Astrocyte of the hippocampus (primary cell): ENCODE measurements at regions not wholly inside any gene's neighbourhood (a gene's known extent, or its start where the extent isn't known, plus 50 kb on each side); places are given as distances from the start of the nearest gene placed in this dataset.

Experiments
- DNase-seq: peaks from one replicate; pipeline ENCODE4 v3.0.0; 2011; ENCODE audit warnings: low read depth, low spot score

GRCh38 chr11:8740129-8740528 lies 57.5 kb downstream of the RPL27A start:
- DNase-seq: no peak

DNA sequence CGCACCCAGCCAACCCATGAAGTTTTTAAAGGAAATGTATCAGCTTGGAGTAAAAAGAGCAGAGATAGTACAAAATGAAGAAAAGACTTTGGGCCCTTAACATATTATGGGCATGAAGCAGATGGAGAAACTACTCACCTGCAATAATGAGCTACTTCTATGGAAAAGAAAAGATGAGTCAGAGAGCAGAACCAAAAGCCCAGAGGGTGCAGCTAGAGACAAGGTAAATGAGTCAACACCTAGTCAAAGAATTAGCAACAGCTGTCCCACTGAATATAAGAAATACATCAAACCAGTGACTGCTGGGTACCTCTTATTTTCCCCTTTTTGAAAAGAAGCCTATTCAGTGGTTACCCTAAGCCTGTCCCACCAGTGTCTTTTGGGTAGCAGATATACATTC lies 61.8 kb downstream of the RPL27A start:
- no peak for DNase-seq

DNA sequence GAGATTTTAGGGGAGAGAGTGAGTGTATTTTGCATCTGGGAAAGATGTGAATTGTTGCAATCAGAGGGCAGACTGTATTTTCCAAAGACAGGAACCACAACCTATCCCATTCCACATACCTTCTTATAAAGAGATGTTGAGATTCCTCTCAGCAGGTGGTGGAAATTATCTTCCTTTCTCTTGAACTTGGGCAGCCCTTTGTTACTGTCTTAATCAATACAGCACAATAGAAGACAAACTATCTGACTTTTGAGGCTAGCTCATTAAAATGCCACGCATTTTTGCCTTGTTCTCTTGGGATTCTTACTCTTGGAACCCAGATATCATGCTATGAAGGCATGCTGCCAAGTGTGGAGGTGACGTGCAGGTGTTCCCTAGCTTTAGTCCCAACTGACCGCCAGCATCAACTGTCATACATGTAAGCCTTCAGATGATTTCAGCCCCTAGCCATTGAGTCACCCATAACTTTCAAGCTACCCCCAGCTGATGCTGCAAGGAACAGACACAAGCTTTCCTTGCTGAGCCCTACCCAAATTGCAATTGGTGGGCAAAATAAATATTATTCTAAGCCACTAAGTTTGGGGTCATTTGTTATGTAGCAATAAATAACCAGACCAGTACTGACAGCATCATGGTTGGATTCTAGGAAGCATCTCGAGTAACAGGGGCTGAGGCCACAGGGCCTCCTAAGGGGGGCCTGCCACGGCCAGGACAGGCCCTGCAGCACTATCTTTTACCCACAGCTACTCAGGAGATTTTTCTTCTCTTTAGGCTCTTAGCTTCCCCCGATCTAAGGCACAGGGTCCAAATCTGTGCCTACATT lies 63.0 kb downstream of the RPL27A start:
- peak; percentile 62 for DNase-seq

DNA sequence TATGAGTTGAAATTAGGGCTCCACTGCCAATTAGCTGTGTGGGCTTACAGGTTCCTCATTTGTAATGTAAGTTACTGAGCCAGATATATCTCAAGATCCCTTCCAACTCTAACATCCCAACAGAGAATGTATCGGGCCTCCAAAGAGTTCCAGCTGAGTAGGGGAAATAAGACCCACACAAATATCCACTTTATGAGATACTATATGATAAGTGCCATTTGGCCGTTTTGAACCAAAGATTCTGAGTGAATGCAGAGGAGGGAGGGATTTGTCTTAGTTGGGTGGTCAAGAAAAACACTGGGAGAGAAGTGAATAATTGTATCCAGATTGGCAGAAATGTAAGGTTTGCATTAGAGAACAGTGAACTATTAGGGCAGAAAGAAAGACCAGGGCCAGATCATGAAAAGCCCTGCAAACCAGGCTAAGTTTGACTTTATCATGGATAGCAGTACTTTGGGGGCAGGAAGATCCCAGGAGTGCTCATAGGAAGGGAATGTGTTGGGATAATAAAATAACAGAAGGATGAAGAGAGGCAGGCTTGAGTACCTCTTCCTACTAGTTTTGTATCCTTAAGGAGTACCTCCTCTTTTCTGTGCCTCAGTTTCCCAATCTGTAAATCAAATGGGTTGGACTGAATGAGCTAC lies 63.9 kb downstream of the RPL27A start:
- DNase-seq: no peak

DNA sequence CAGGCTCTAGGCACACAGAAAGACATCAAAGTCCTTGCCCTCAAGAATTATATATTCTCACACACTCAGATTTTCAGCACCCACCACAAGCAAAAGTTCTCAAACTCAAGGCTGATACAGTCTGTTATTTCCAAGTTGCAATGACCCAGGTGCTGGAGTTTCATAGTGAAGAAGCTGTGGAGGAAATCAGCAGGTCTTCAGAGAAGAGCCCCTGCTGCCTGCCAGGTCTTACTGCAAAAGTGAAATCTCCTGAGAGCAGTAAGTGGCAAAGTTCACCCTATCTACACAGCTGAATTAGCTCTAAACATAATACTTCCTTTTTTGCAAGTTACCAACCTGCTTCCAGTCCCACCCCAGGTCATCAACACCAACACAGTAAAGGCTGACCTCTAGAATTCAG lies 64.6 kb downstream of the RPL27A start:
- no peak for DNase-seq

DNA sequence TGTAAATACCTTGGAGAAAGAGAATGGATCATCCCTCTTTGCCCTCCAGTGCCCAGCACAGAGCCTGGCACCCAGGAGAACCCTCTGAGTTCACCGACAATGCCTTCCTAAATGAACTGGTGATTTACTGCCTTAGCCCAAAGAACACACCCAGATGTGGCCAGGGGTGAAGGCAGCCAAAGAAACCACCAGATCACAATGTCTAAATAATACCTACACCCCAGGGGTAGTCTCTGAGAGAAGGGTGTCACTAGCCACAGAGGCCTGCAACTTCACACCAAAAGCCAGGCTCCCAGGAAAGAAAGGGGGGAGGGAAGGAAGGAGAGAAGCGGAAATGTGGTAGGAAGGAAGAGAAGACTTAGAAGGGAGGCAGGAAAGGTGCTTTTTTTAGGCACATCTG lies 65.7 kb downstream of the RPL27A start:
- DNase-seq: no peak

DNA sequence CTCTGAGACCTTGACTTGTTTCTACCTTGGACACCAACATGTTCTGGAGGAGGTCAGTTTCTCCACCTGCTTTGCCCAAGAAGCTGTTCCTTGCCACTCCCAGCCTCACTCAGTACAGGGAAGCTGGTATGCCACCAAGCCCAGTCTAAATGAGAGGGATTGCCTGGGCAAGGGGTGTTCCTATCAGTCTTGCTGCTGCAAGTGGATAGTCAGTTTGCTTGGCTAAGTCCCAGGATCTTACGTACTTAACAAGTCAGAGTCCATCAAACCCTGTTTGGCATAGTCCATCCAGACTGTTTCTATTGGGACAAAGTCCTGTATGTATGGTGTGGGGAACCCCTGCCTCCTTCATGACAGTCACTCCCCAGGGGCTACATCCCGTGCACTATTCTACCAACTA lies 66.6 kb downstream of the RPL27A start:
- DNase-seq: no peak

DNA sequence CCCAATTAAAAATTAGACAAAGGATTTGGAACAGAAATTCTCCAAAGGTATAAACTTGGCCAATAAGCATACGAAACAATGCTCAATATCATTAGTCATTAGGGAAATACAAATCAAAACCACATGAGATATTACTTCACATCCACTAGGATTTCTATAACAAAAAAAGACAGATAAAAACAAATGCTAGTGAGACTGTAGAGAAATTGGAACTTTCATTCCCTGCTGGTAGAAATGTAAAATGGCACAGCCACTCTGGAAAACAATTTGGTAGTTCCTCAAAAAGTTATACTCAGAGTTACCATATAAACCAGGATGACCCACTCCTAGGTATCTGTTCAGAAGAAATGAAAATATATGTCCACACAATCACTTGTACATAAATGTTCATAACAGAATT lies 71.6 kb downstream of the RPL27A start:
- DNase-seq: no peak

GRCh38 chr11:8756201-8756600 lies 73.6 kb downstream of the RPL27A start:
- no peak for DNase-seq

DNA sequence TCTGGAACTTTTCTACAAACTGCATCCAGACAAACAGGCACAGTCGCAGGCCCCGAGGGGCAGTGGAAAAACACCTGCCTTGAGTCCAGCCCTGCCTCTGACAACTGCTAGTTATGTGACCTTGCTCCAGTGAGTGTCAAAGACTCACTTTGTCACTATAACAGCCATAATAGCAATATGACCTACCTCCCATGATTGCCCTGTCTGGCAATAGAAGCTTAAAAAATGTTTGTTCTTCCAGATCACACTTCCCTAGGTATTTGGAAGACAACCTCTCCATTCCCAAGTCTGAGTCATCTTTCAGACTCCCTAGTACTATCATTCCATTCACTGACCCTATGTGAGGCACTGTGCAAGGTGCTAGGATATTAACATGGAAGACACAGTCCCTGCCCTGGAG lies 74.5 kb downstream of the RPL27A start:
- DNase-seq: peak; percentile 34

DNA sequence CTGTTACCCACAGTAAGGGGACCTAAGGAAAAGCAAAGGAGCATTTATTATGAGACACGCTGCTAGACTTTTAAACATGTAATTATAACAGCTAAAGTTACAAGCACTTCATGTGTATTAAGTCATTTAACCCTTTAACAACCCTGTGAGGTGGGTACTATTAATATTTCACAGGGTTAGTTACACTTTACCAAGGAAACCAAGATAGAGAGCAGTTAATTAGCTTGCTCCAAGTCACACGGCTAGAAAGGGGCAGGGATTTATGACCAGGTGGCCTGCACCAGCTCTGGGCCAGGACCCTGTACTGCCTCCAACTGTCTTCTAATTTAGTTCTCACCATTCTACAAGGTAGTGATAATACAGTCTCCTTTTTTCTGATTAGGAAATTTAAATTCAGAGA lies 74.9 kb downstream of the RPL27A start:
- no peak for DNase-seq

DNA sequence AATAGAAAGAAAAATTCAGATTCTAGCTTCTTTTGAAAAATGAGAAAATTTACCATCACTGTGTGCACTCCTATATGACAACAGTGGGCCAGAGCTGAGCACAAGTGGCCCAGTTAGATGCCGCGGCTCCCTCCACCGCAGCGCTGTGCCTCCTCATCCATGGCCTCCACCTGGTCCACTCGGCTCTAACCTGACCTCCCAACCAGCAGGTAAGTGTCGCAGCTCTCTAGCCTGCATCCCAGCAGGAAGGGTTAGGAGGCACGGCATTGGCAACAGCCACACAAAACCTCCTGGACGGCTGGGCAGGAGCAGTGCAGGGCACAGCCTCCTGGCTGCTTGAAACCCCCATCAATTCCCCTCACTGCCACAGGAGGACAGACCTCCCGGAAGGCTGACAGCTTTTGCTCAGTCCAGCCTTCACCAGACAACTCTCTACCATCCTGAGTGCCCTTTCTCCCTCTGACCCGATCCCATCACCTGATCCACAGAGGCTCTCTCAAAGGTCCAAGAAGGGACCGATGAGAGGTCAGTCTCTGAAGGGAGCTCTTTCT lies 76.1 kb downstream of the RPL27A start:
- no peak for DNase-seq

DNA sequence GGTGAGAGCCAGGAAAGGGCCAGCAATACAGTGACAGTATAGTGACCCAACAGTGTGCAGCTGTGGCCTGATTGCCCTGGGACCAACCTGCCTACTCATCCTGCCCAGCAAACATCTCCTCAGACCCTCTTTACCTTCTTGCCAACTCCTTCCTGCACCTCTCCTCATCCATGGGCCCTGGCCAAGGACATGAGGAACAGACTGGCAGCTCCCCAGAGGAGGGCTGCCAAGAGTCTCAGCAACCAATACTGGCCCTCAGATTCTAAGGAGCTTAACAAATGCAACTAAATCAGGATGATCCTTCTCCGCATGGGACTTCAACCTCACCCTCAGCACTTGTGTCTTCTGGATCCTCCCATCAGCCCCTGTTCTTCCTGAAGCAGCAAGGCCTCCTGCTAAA lies 77.0 kb downstream of the RPL27A start:
- peak; percentile 36 for DNase-seq

- DNase-seq: no peak
Observed at GRCh38 chr11:8760896-8761295, 78.3 kb downstream of the RPL27A start.

GRCh38 chr11:8763070-8763685 lies 80.6 kb downstream of the RPL27A start:
- no peak for DNase-seq

DNA sequence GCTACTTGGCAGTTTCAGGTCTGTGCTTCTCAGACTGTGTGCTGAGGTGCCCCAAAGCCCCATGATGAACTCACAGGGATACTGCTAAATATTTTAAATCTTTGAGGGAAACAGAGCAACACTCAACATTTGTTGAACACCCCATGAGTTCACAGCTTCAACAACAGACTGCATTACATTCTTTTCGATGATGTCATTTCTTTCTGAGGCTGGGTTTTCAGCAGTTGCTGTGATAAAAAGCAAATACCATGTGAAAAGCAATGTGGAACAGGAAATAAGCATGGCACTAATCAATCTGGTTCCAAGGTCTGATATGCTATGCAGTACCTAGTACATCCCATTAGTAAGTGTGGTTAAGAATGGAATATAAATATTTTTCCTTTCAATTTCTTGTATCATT lies 82.7 kb downstream of the RPL27A start:
- peak; percentile 82 for DNase-seq

GRCh38 chr11:8766043-8766987 lies 83.7 kb downstream of the RPL27A start:
- DNase-seq: peak; percentile 89

DNA sequence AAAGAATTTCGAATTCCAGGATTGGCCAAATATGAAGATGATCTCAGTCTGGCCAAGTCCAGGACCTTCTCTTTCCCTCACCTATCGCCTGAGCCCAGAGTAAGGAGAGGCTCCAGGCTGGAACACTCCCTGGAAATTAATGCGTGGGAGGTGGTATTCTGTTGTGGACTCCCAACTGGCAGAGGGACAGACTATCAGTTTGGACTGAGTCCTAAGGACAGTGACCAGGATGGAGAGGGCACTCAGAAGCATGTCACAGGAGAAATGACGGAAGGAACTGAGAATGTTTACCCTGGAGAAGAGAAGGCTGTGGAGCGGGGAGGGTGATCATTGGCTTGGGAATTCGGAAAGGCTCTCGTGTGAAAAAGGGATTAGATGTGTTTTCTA lies 84.4 kb downstream of the RPL27A start:
- DNase-seq: no peak

DNA sequence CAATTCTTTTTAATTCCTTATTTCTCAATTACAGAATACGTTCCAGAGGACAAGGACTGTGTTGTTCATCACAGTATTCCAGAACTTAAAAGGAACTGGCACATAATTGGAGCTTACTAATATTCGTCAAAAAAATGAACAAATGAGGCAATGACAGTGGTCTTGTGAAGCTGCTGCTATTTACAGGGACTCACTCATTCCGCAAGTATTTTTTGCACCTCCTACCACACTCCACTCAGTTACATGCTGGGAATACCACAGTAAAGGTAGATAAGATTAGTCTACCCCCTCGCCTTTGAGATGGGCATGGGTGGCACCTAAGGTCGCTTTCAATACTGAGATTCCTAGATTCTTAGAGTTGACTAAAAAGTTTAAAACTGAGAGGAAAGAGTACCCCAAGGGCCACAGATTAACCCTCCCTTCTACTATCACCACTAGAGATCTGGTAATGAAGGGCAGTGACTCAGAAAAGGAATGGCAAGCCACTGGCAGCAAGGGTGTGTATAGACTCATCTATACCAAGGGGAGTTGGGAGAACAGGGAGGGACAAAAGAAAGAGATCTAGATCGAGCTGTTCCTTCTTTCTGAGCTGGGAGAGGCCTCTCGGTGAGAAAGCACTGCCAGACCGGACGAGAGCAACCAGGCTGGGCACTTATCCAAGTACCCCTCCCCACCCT lies 85.0 kb downstream of the RPL27A start:
- peak; percentile 57 for DNase-seq

DNA sequence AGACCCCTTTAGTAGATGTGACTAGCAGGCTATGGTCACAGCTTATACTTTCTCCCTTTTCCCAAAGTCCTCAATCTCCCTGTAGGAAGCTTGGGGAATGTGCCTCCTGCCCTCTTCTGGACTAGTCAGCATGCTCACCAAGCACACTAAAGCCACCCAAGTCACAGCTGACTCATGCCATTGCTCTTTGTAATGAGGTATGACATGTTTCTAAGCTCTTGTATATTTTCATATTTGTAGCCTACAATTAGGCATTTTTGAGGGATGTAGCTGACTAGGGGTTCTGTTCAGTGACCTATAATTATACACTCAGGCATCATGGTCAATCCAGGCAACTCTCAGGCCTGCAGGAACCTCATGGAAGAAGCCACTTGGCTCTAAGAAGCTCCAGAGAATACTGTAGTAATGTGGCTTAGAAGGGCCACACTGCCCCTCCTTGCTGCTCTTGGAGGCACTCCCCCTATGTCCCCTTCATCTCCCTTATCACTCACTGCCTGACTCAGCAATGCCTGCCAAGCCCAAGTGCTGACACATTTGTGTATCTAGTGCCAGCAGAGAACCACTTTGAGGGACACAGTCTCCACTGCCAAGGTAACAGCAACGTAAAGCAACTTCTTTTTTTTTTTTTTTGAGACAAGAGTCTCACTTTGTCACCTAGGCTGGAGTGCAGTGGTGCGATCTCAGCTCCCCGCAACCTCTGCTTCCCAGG lies 86.2 kb downstream of the RPL27A start:
- peak; percentile 77 for DNase-seq
